OCI-LY1 (cell line): ENCODE measurements at regions not wholly inside any gene's neighbourhood (a gene's known extent, or its start where the extent isn't known, plus 50 kb on each side); places are given as distances from the start of the nearest gene placed in this dataset.

ENCODE experiments used
- CTCF ChIP-seq: fragments of 200-600 bp; sonication (generic), shearing (Covaris generic); IDR thresholded peaks from 2 replicates; pipeline ENCODE4 v1.5.1; 2017; ENCODE audit warnings: mild to moderate bottlenecking, antibody characterized with exemption, low read length, moderate library complexity, mixed read lengths
- EZH2 ChIP-seq: fragments of 200-600 bp; sonication (generic), shearing (Covaris generic); IDR thresholded peaks from 2 replicates; pipeline ENCODE4 v1.8.0; 2017; ENCODE audit warnings: borderline replicate concordance, mixed run types, mild to moderate bottlenecking, antibody characterized with exemption, low read length, moderate library complexity, mixed read lengths

- TF ChIP-seq CTCF (no peak), EZH2 (no peak)
Measured at GRCh38 chr12:90205165-90205564, 496.5 kb upstream of the ATP2B1 start.
